ENCODE measurements at regions not wholly inside any gene's neighbourhood (a gene's known extent, or its start where the extent isn't known, plus 50 kb on each side); places are given as distances from the start of the nearest gene placed in this dataset.

DNA sequence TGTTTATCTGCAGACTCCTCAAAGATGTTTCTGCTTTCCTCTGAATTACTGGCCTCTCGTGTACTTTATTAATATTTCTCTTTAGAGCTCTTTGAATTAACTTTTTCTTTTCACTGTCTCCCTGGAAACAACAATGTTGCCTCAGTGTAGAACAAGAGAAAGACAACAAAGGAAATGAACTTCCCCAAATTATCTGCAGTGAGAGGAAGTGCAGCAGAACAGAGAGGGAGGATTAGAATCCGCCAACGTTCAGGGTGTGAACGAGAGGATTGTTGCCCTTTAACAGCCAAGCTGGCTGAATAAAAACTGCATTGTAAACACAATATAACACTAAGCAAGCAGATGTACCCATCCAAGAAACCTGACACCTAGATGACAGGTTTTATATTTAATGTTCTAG lies 375.9 kb downstream of the GALC start:
- TF ChIP-seq EP300 (conservative IDR thresholded peaks at IDR 0.05; ENCODE audit: poor library complexity, severe bottlenecking) (no peak), EZH2 (IDR thresholded peaks at IDR 0.05; ENCODE audit: borderline replicate concordance, insufficient read depth, low read length, poor library complexity, severe bottlenecking) (no peak)
- TF ChIP-seq, protein P1, sequence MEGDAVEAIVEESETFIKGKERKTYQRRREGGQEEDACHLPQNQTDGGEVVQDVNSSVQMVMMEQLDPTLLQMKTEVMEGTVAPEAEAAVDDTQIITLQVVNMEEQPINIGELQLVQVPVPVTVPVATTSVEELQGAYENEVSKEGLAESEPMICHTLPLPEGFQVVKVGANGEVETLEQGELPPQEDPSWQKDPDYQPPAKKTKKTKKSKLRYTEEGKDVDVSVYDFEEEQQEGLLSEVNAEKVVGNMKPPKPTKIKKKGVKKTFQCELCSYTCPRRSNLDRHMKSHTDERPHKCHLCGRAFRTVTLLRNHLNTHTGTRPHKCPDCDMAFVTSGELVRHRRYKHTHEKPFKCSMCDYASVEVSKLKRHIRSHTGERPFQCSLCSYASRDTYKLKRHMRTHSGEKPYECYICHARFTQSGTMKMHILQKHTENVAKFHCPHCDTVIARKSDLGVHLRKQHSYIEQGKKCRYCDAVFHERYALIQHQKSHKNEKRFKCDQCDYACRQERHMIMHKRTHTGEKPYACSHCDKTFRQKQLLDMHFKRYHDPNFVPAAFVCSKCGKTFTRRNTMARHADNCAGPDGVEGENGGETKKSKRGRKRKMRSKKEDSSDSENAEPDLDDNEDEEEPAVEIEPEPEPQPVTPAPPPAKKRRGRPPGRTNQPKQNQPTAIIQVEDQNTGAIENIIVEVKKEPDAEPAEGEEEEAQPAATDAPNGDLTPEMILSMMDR (IDR thresholded peaks at IDR 0.05; ENCODE audit: poor library complexity, severe bottlenecking), result no peak
- TF ChIP-seq, protein P2, sequence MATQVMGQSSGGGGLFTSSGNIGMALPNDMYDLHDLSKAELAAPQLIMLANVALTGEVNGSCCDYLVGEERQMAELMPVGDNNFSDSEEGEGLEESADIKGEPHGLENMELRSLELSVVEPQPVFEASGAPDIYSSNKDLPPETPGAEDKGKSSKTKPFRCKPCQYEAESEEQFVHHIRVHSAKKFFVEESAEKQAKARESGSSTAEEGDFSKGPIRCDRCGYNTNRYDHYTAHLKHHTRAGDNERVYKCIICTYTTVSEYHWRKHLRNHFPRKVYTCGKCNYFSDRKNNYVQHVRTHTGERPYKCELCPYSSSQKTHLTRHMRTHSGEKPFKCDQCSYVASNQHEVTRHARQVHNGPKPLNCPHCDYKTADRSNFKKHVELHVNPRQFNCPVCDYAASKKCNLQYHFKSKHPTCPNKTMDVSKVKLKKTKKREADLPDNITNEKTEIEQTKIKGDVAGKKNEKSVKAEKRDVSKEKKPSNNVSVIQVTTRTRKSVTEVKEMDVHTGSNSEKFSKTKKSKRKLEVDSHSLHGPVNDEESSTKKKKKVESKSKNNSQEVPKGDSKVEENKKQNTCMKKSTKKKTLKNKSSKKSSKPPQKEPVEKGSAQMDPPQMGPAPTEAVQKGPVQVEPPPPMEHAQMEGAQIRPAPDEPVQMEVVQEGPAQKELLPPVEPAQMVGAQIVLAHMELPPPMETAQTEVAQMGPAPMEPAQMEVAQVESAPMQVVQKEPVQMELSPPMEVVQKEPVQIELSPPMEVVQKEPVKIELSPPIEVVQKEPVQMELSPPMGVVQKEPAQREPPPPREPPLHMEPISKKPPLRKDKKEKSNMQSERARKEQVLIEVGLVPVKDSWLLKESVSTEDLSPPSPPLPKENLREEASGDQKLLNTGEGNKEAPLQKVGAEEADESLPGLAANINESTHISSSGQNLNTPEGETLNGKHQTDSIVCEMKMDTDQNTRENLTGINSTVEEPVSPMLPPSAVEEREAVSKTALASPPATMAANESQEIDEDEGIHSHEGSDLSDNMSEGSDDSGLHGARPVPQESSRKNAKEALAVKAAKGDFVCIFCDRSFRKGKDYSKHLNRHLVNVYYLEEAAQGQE (IDR thresholded peaks at IDR 0.05; ENCODE audit: borderline replicate concordance), result no peak
